HCT116 (cell line): ENCODE measurements at regions not wholly inside any gene's neighbourhood (a gene's known extent, or its start where the extent isn't known, plus 50 kb on each side); places are given as distances from the start of the nearest gene placed in this dataset.

Experiments
- ATAC-seq: fragments of 200-7000 bp; cut with Tn5 transposase; 2 replicates; pipeline ENCODE4 v1.9.1; 2020; ENCODE audit warnings: mild to moderate bottlenecking, moderate library complexity
- BruUV-seq: library from RNA; stranded (reverse); fragments of 400-500 nt; replicated peaks from 2 replicates; lab custom pipeline; 2021; lab: Mats Ljungman, UMichigan
- CTCF ChIA-PET: fragments of 300-600 bp; sonication (Branson Sonifier 250); formaldehyde crosslinking; loops from one replicate; lab custom pipeline; 2021; ENCODE audit warnings: antibody characterized with exemption; lab: Charles Lee
- POLR2A ChIA-PET: fragments of 300-600, 350-600 bp; sonication (Branson Sonifier 250); formaldehyde crosslinking; loops from one replicate; lab custom pipeline; 2021; ENCODE audit warnings: antibody characterized with exemption; lab: Charles Lee
- RAD21 ChIA-PET, 2 experiments: fragments of 300-600 bp; sonication (Branson Sonifier 250); formaldehyde crosslinking; loops; one replicate each; lab custom pipeline; 2023; ENCODE audit warnings: low total read pairs in 2 of 2; ENCODE audit not compliant: uncharacterized antibody in 2 of 2, unreplicated experiment in 2 of 2, low non-redundant PET in 1 of 2; lab: Charles Lee
- DNase-seq: peaks from one replicate; pipeline ENCODE4 v3.0.0-alpha.2; 2010; ENCODE audit warnings: low read depth, low spot score
- H2AFZ ChIP-seq: fragments of 200-600 bp; shearing (Covaris generic), sonication (generic); 2 replicates; pipeline ENCODE4 v1.6.1; 2017; ENCODE audit warnings: low read depth, mixed run types, mixed read lengths, antibody characterized with exemption, low read length; ENCODE audit not compliant: poor library complexity, severe bottlenecking
- H3K27ac ChIP-seq: 2 replicates; pipeline ENCODE4 v1.5.1; 2012; ENCODE audit warnings: low read depth, low read length
- H3K27me3 ChIP-seq: fragments of 200-600 bp; sonication (generic); 2 replicates; pipeline ENCODE4 v1.6.1; 2016; ENCODE audit warnings: mixed run types, low read length, mixed read lengths; ENCODE audit not compliant: insufficient read depth
- H3K36me3 ChIP-seq, 2 experiments: fragments of 200-500 bp in 1 of 2; fragments of 200-600 bp in 1 of 2; sonication (Bioruptor generic) in 1 of 2; sonication (generic) in 1 of 2; 2 replicates each; pipeline versions ENCODE4 v1.5.1 to v1.6.1; 2014 to 2016; ENCODE audit warnings: low read length in 2 of 2, inconsistent platforms in 1 of 2, mixed read lengths in 1 of 2, mixed run types in 1 of 2; ENCODE audit not compliant: insufficient read depth in 2 of 2, control insufficient read depth in 1 of 2
- H3K4me1 ChIP-seq, 2 experiments: fragments of 200-600 bp in 1 of 2; sonication (generic) in 1 of 2; 2 replicates each; pipeline versions ENCODE4 v1.5.1 to v1.6.1; 2012 to 2017; ENCODE audit warnings: low read length in 2 of 2, inconsistent platforms in 1 of 2, mild to moderate bottlenecking in 1 of 2, mixed read lengths in 1 of 2, mixed run types in 1 of 2, moderate library complexity in 1 of 2; ENCODE audit not compliant: insufficient read depth in 2 of 2, control insufficient read depth in 1 of 2
- H3K4me2 ChIP-seq: fragments of 200-600 bp; sonication (generic); 2 replicates; pipeline ENCODE4 v1.6.1; 2017; ENCODE audit warnings: mixed run types, low read length, mixed read lengths
- H3K4me3 ChIP-seq, 2 experiments: fragments of 200-600 bp in 1 of 2; sonication (generic) in 1 of 2; replicated peaks in 1 of 2; 2 replicates each; pipeline ENCODE4 v1.5.1; 2011 to 2016; ENCODE audit warnings: low read length in 2 of 2, control low read depth in 1 of 2, low read depth in 1 of 2, mild to moderate bottlenecking in 1 of 2, mixed read lengths in 1 of 2, mixed run types in 1 of 2
- H3K79me2 ChIP-seq: fragments of 200-600 bp; sonication (generic); 2 replicates; pipeline ENCODE4 v1.6.1; 2017; ENCODE audit warnings: mild to moderate bottlenecking, mixed run types, low read length, moderate library complexity, mixed read lengths; ENCODE audit not compliant: insufficient read depth
- H3K9ac ChIP-seq: fragments of 200-600 bp; sonication (generic); 2 replicates; pipeline ENCODE4 v1.6.1; 2016; ENCODE audit warnings: low read length, mixed read lengths
- H3K9me2 ChIP-seq: fragments of 200-600 bp; sonication (generic), shearing (Covaris generic); 2 replicates; pipeline ENCODE4 v1.6.1; 2017; ENCODE audit warnings: mixed run types, mild to moderate bottlenecking, moderate library complexity; ENCODE audit not compliant: insufficient read depth
- H3K9me3 ChIP-seq, 2 experiments: fragments of 200-500 bp in 1 of 2; fragments of 200-600 bp in 1 of 2; sonication (Bioruptor generic) in 1 of 2; sonication (generic) in 1 of 2; 2 replicates each; pipeline ENCODE4 v1.6.1; 2014 to 2017; ENCODE audit warnings: low read length in 2 of 2, mixed read lengths in 2 of 2, inconsistent platforms in 1 of 2, low read depth in 1 of 2, mild to moderate bottlenecking in 1 of 2, mixed run types in 1 of 2, moderate library complexity in 1 of 2; ENCODE audit not compliant: control insufficient read depth in 1 of 2, insufficient read depth in 1 of 2
- H4K20me1 ChIP-seq: fragments of 200-600 bp; sonication (generic), shearing (Covaris generic); 2 replicates; pipeline ENCODE4 v1.6.1; 2017; ENCODE audit warnings: mixed run types, mild to moderate bottlenecking, moderate library complexity; ENCODE audit not compliant: insufficient read depth
- ATF3 ChIP-seq: IDR thresholded peaks from 2 replicates; pipeline ENCODE4 v1.6.1; 2012
- CBX3 ChIP-seq: IDR thresholded peaks from 2 replicates; pipeline ENCODE4 v1.6.1; 2012; ENCODE audit warnings: low read depth
- CEBPB ChIP-seq: IDR thresholded peaks from 2 replicates; pipeline ENCODE4 v1.6.1; 2012; ENCODE audit warnings: low read depth
- EZH2 ChIP-seq: fragments of 200-600 bp; sonication (generic); IDR thresholded peaks from 2 replicates; pipeline ENCODE4 v1.6.1; 2017; ENCODE audit warnings: antibody characterized with exemption, mixed run types
- EZH2phosphoT487 ChIP-seq: fragments of 200-600 bp; IDR thresholded peaks from 2 replicates; pipeline ENCODE4 v1.6.1; 2018; ENCODE audit warnings: antibody characterized with exemption, borderline replicate concordance
- FOSL1 ChIP-seq: IDR thresholded peaks from 2 replicates; pipeline ENCODE4 v1.6.1; 2012; ENCODE audit warnings: low read depth
- JUND ChIP-seq: IDR thresholded peaks from 2 replicates; pipeline ENCODE4 v1.6.1; 2012
- MAX ChIP-seq: IDR thresholded peaks from 2 replicates; pipeline ENCODE4 v1.6.1; 2012
- POLR2A ChIP-seq: IDR thresholded peaks from 2 replicates; pipeline ENCODE4 v1.7.0; 2011; ENCODE audit warnings: borderline replicate concordance; ENCODE audit not compliant: insufficient read depth, insufficient read length; ENCODE audit errors: extremely low read depth
- POLR2AphosphoS5 ChIP-seq: IDR thresholded peaks from 2 replicates; pipeline ENCODE4 v1.6.1; 2011; ENCODE audit warnings: mild to moderate bottlenecking, low read depth, low read length, moderate library complexity
- RAD21 ChIP-seq: IDR thresholded peaks from 2 replicates; pipeline ENCODE4 v1.6.1; 2012; ENCODE audit warnings: low read depth, mild to moderate bottlenecking
- REST ChIP-seq: IDR thresholded peaks from 2 replicates; pipeline ENCODE4 v1.6.1; 2012; ENCODE audit warnings: low read depth
- SIN3A ChIP-seq: IDR thresholded peaks from 2 replicates; pipeline ENCODE4 v1.6.1; 2012; ENCODE audit warnings: low read depth
- SP1 ChIP-seq: IDR thresholded peaks from 2 replicates; pipeline ENCODE4 v1.6.1; 2012; ENCODE audit warnings: low read depth
- SRF ChIP-seq: IDR thresholded peaks from 2 replicates; pipeline ENCODE4 v1.6.1; 2012; ENCODE audit warnings: low read depth
- TCF7L2 ChIP-seq: IDR thresholded peaks from 2 replicates; pipeline ENCODE4 v1.7.0; 2011; ENCODE audit warnings: borderline replicate concordance, inconsistent platforms; ENCODE audit not compliant: insufficient read depth, insufficient read length; ENCODE audit errors: extremely low read depth
- YY1 ChIP-seq: IDR thresholded peaks from 2 replicates; pipeline ENCODE4 v1.6.1; 2011; ENCODE audit warnings: low read length, low read depth, moderate library complexity, mild to moderate bottlenecking; ENCODE audit not compliant: insufficient replicate concordance; ENCODE audit errors: extremely low read depth
- ZFX ChIP-seq: fragments of 450-650 bp; IDR thresholded peaks from 2 replicates; pipeline ENCODE4 v1.6.1; 2017
- intact Hi-C: fragments of 100-400 bp; cut with micrococcal nuclease; formaldehyde crosslinking; loops from 2 replicates; pipeline ENCODE4 v1.10.0; 2022

GRCh38 chr4:186852073-186852420 lies 128.4 kb upstream of the FAT1 start:
- intact Hi-C loops = no loop called here
- ATAC-seq (no peak), DNase-seq (no peak)
- no TSS peak for BruUV-seq
- no peaks in the 10 kb centered on the region for H3K27me3 ChIP-seq
- H3K79me2 ChIP-seq = peaks cover 17% of the 10 kb centered on the region
- peaks cover 0 to 3% of the 10 kb centered on the region in 2 experiments; a peak in 1 of 4 replicates for H3K9me3 ChIP-seq
- H3K9me2 ChIP-seq = no peaks in the 10 kb centered on the region
- peaks cover 14 to 48% of the 10 kb centered on the region in 2 experiments for H3K4me1 ChIP-seq
- no peaks in the 10 kb centered on the region for H4K20me1 ChIP-seq
- no peak overlapping the region for H3K27ac ChIP-seq
- H3K4me3 ChIP-seq = no peak overlapping the region
- H3K36me3 ChIP-seq = peaks cover 0 to 5% of the 10 kb centered on the region in 2 experiments; a peak in 2 of 4 replicates
- no peak for TF ChIP-seq RAD21
- TF ChIP-seq ZFX = no peak
- TF ChIP-seq TCF7L2 = no peak
- no peak for TF ChIP-seq POLR2A
- TF ChIP-seq CBX3 = no peak
- no peak for TF ChIP-seq YY1
- no peak for TF ChIP-seq FOSL1
- no peak for TF ChIP-seq SRF
- no peak for TF ChIP-seq SIN3A
- no peak for TF ChIP-seq MAX
- no peak for TF ChIP-seq EZH2phosphoT487
- TF ChIP-seq POLR2AphosphoS5 = no peak
- no peak for TF ChIP-seq REST
- TF ChIP-seq SP1 = no peak
- TF ChIP-seq EZH2 = no peak
- TF ChIP-seq CEBPB = no peak
- TF ChIP-seq JUND = no peak
- TF ChIP-seq ATF3 = no peak
- RAD21 ChIA-PET = no interaction called here
- peak overlapping the region; percentile 17; the same call in 1 of the 2 replicates for H3K4me2 ChIP-seq
- H3K9ac ChIP-seq = no peak overlapping the region
- no peak overlapping the region for H2AFZ ChIP-seq
- POLR2A ChIA-PET = interaction anchor here (1.0 kb wide), 1 partner anchor 12 kb away, joined by 3 read pairs; no protein-coding TSS in a partner anchor
- CTCF ChIA-PET = no interaction called here
